NT2/D1 (cell line): ENCODE measurements at regions not wholly inside any gene's neighbourhood (a gene's known extent, or its start where the extent isn't known, plus 50 kb on each side); places are given as distances from the start of the nearest gene placed in this dataset.

Experiments used
- YY1 ChIP-seq: IDR thresholded peaks from 2 replicates; pipeline ENCODE4 v1.6.1; 2011; ENCODE audit not compliant: insufficient read length, insufficient read depth
- ZNF274 ChIP-seq: IDR thresholded peaks from 2 replicates; pipeline ENCODE4 v1.6.1; 2011; ENCODE audit warnings: mild to moderate bottlenecking, low read depth, low read length

- TF ChIP-seq ZNF274 (no peak), YY1 (no peak)
Measured at GRCh38 chr5:112034421-112034979, 277.5 kb upstream of the NREP start.
